Naive thymus-derived CD4-positive, alpha-beta T cell (primary cell): ENCODE measurements at regions not wholly inside any gene's neighbourhood (a gene's known extent, or its start where the extent isn't known, plus 50 kb on each side); places are given as distances from the start of the nearest gene placed in this dataset.
A peak's percentile ranks its signal among the peaks of the same experiment; 100 is the strongest.

Experiments
- ATAC-seq: fragments of 150-1000 bp; cut with Tn5 transposase; 2 replicates; pipeline ENCODE4 v1.10.0; 2021; ENCODE audit warnings: mild to moderate bottlenecking, moderate library complexity
- CTCF ChIA-PET: fragments of 350-600 bp; sonication (Branson Sonifier 250); formaldehyde crosslinking; loops from one replicate; lab custom pipeline; 2021; ENCODE audit warnings: antibody characterized with exemption; lab: Charles Lee
- POLR2A ChIA-PET: fragments of 350-600 bp; sonication (Branson Sonifier 250); formaldehyde crosslinking; loops from one replicate; lab custom pipeline; 2021; ENCODE audit warnings: antibody characterized with exemption, inconsistent platforms; lab: Charles Lee
- DNase-seq, 9 donors: peaks; one replicate each; pipeline versions ENCODE4 v3.0.0 to v3.0.0-alpha.2; 2020 to 2022; ENCODE audit warnings: mixed read lengths in 1 of 9
- H3K27ac ChIP-seq: one replicate; pipeline ENCODE4 v1.7.0; 2013; ENCODE audit warnings: mild to moderate bottlenecking, low read depth, low read length, moderate library complexity
- H3K27me3 ChIP-seq, 2 donors: one replicate each; pipeline ENCODE4 v1.7.0; 2013; ENCODE audit warnings: low read length in 2 of 2, mild to moderate bottlenecking in 2 of 2, moderate library complexity in 2 of 2; ENCODE audit not compliant: control insufficient read depth in 2 of 2, insufficient read depth in 2 of 2
- H3K36me3 ChIP-seq, 3 experiments: 1 replicate in 2 of 3; 2 replicates in 1 of 3; pipeline ENCODE4 v1.7.0; 2013; ENCODE audit warnings: low read length in 3 of 3, mild to moderate bottlenecking in 3 of 3, moderate library complexity in 1 of 3; ENCODE audit not compliant: insufficient read depth in 3 of 3, control insufficient read depth in 2 of 3
- H3K4me1 ChIP-seq, 2 donors: one replicate each; pipeline ENCODE4 v1.7.0; 2013; ENCODE audit warnings: low read length in 2 of 2, mild to moderate bottlenecking in 2 of 2, moderate library complexity in 1 of 2; ENCODE audit not compliant: control insufficient read depth in 2 of 2, insufficient read depth in 2 of 2
- H3K4me3 ChIP-seq: 2 replicates; pipeline ENCODE4 v1.7.0; 2013; ENCODE audit warnings: mild to moderate bottlenecking, low read length
- H3K9me3 ChIP-seq, 3 experiments: 1 replicate in 2 of 3; 2 replicates in 1 of 3; pipeline ENCODE4 v1.7.0; 2013; ENCODE audit warnings: low read length in 3 of 3; ENCODE audit not compliant: control insufficient read depth in 2 of 3
- H3K27ac Mint-ChIP-seq, 9 donors: one replicate each; pipeline ENCODE4 v1.8.0; 2020 to 2022; ENCODE audit warnings: mixed read lengths in 9 of 9, mild to moderate bottlenecking in 8 of 9, moderate library complexity in 5 of 9, inconsistent platforms in 2 of 9
- H3K27me3 Mint-ChIP-seq, 5 donors: one replicate each; pipeline ENCODE4 v1.8.0; 2021 to 2022; ENCODE audit warnings: mixed read lengths in 5 of 5, mild to moderate bottlenecking in 1 of 5
- H3K36me3 Mint-ChIP-seq, 5 donors: one replicate each; pipeline ENCODE4 v1.8.0; 2020 to 2022; ENCODE audit warnings: mixed read lengths in 5 of 5, mild to moderate bottlenecking in 3 of 5, inconsistent platforms in 1 of 5
- H3K4me1 Mint-ChIP-seq, 7 donors: one replicate each; pipeline ENCODE4 v1.8.0; 2020 to 2022; ENCODE audit warnings: mixed read lengths in 7 of 7, mild to moderate bottlenecking in 3 of 7, inconsistent platforms in 1 of 7
- H3K4me3 Mint-ChIP-seq, 10 donors: one replicate each; pipeline ENCODE4 v1.8.0; 2020 to 2022; ENCODE audit warnings: mild to moderate bottlenecking in 10 of 10, mixed read lengths in 10 of 10, moderate library complexity in 6 of 10, inconsistent platforms in 2 of 10
- H3K9me3 Mint-ChIP-seq, 11 donors: one replicate each; pipeline ENCODE4 v1.8.0; 2020 to 2022; ENCODE audit warnings: mixed read lengths in 11 of 11, mild to moderate bottlenecking in 4 of 11, inconsistent platforms in 1 of 11, moderate library complexity in 1 of 11
- intact Hi-C, 2 donors: fragments of 100-400 bp; cut with micrococcal nuclease; formaldehyde crosslinking; loops; one replicate each; pipeline ENCODE4 v1.15.1; 2023

DNA sequence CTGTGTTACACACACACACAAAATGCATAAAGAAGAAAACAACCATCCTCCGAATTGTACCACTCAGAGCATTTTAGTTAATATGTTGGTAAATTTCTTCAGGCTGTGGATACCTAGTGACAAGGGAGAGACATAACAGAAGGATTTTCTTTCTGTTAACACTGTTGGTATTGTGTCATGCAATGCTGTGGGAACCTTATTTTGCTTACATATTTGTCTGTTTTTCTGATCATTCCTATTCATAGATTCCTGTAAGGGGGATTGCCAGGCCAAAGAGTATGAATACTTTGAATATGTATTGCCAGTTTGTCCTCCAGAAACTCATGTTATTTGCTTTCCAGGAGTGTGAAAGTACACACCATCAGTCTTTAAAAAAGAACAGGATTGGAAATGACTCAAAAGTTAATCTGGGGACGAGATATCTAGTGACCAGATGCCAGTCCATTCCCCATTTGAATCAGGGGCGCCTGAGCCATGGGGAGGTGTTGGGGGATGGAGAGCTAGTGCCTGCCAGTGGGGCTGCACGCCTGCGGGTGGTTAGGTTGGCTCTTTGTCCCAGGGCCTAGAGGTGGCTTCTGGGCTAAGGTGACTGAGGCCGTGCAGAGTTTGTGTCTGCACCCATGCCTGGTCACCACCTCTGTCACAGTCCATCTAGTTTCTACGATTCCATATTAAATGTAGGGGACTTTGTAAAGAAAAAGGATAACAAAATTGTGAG lies 142.0 kb downstream of the PTPN20 start:
- H3K4me3 Mint-ChIP-seq, result no peak overlapping the region
- intact Hi-C loops, result no loop called here
- H3K4me1 Mint-ChIP-seq, result peaks cover 2 to 17% (median 14%) of the 10 kb centered on the region in 7 donors
- Histone ChIP-seq H3K27me3 (no peaks in the 10 kb centered on the region), H3K27ac (no peak overlapping the region), H3K36me3 (no peaks in the 10 kb centered on the region), H3K4me1 (peaks cover under 1 to 3% of the 10 kb centered on the region in 2 donors), H3K9me3 (no peaks in the 10 kb centered on the region), H3K4me3 (no peak overlapping the region)
- H3K36me3 Mint-ChIP-seq, result no peaks in the 10 kb centered on the region
- ChIA-PET CTCF (no interaction called here), POLR2A (no interaction called here)
- H3K9me3 Mint-ChIP-seq, result peaks cover 0 to 2% (median 0%) of the 10 kb centered on the region in 11 donors
- H3K27me3 Mint-ChIP-seq, result no peaks in the 10 kb centered on the region
- DNase-seq (no peak), ATAC-seq (no peak)
- H3K27ac Mint-ChIP-seq, result no peak overlapping the region

DNA sequence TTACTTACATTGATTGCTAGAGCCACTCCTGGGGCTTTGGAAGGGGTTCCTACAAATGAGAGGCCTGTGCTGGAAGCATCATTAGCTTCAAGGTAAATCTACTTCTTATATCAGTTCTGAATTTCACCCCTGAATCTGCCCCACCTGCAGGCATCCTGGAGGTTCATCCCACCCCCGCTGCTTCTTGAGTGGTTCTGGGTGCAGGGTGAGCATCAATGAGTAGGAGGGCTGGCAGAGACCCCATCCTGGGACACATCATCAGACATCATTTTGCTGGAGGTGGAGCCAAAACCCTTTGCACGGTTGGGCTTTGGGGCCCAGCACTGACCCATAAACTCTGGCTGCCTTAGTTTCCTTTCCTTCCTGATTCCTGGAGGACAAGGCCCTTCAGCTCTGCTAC lies 143.7 kb downstream of the PTPN20 start:
- CTCF ChIA-PET, result interaction anchor here (0.6 kb wide), 1 partner anchor 160 kb away, joined by 3 read pairs; no protein-coding TSS in a partner anchor
- no peak overlapping the region for H3K4me3 ChIP-seq

DNA sequence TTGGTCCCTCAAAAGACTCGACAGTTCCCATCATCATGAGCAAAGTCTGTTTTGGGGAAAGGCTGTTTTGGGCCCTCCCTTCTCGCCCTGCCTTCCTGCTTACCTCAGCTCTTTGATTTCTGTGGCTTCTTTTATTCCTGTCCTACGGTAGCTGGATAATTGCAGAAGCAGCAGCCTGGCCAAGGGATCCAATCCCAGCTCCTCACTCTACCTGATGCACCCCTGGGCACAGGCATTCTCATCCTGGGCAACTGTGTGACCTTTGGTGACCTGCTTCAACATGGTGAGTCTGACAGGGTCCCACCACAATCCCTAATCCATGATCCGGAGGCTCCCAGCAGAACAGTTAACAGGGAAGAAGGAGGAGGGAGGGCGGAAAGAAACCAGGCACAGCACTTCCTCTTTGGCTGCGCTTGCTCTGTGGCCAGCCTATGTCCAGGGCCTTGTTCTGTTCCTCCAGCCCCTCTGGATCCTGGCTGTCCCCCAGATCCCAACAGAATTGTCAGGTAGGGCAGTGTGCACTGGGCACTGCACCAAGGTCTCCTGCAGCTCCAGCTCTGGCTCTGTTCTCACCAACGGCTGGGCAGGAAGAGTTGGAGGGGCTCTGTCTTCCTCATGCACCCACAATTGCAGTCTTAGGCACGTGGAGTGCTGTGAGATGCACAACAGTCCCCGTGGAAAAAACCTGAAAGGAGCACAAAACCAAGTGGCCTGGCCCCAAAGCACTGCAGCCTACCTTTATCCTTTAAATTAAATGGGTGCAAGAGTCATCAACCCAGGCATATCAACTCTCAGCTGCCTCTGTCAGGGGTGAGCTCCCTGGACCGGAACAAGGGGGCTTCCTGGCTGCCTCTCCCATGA lies 144.4 kb downstream of the PTPN20 start:
- ATAC-seq, result no peak
- H3K4me1 ChIP-seq, result no peaks in the 10 kb centered on the region
- H3K27ac Mint-ChIP-seq, result no peak overlapping the region

More for the DNA sequence above, 143.7 kb downstream of the PTPN20 start:
- ATAC-seq (no peak), DNase-seq (no peak)
- POLR2A ChIA-PET, result no interaction called here
- Histone ChIP-seq H3K36me3 (no peaks in the 10 kb centered on the region), H3K27ac (no peak overlapping the region), H3K27me3 (no peaks in the 10 kb centered on the region), H3K9me3 (no peaks in the 10 kb centered on the region), H3K4me1 (no peaks in the 10 kb centered on the region)
- no peak overlapping the region for H3K27ac Mint-ChIP-seq
- intact Hi-C loops, result no loop called here
- H3K4me3 Mint-ChIP-seq, result no peak overlapping the region
- peaks cover 0 to 2% (median 0%) of the 10 kb centered on the region in 11 donors for H3K9me3 Mint-ChIP-seq
- H3K4me1 Mint-ChIP-seq, result peaks cover 0 to 13% (median 5%) of the 10 kb centered on the region in 7 donors
- no peaks in the 10 kb centered on the region for H3K36me3 Mint-ChIP-seq
- H3K27me3 Mint-ChIP-seq, result no peaks in the 10 kb centered on the region

DNA sequence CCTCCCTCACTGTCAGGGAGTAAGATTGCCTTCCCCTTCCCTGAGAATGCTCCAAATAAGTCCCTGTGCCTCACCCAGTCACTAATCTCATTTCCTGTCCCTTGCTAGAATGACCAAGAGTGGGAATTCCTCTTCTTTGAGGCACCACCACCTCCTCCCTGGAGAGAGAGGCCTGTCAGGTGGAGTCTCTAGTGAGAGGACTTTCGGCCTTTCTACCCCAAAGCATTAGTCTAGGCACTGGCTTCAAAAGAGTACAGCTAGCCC lies 145.0 kb downstream of the PTPN20 start:
- no peaks in the 10 kb centered on the region for H3K36me3 ChIP-seq
- peaks cover 0 to 2% (median 0%) of the 10 kb centered on the region in 11 donors for H3K9me3 Mint-ChIP-seq
- H3K36me3 Mint-ChIP-seq, result no peaks in the 10 kb centered on the region
- POLR2A ChIA-PET, result no interaction called here
- H3K4me1 ChIP-seq, result no peaks in the 10 kb centered on the region
- DNase-seq, result no peak
- peaks cover 0 to 7% (median 4%) of the 10 kb centered on the region in 7 donors for H3K4me1 Mint-ChIP-seq
- intact Hi-C loops, result no loop called here
- no peak overlapping the region for H3K4me3 ChIP-seq
- H3K27me3 Mint-ChIP-seq, result no peaks in the 10 kb centered on the region
- H3K9me3 ChIP-seq, result no peaks in the 10 kb centered on the region
- H3K4me3 Mint-ChIP-seq, result no peak overlapping the region
- peak overlapping the region in 1 of 9 donors; percentile 28 for H3K27ac Mint-ChIP-seq
- no peaks in the 10 kb centered on the region for H3K27me3 ChIP-seq
- no peak overlapping the region for H3K27ac ChIP-seq
- no peak for ATAC-seq
- CTCF ChIA-PET, result interaction anchor here (1.3 to 2.0 kb wide), 2 partner anchors 8 to 255 kb away, joined by 5 to 8 read pairs; no protein-coding TSS in a partner anchor

More for the DNA sequence above, 144.4 kb downstream of the PTPN20 start:
- Histone ChIP-seq H3K27ac (no peak overlapping the region), H3K27me3 (no peaks in the 10 kb centered on the region), H3K4me3 (no peak overlapping the region), H3K36me3 (no peaks in the 10 kb centered on the region), H3K9me3 (no peaks in the 10 kb centered on the region)
- no peaks in the 10 kb centered on the region for H3K36me3 Mint-ChIP-seq
- peaks cover 0 to 7% (median 4%) of the 10 kb centered on the region in 7 donors for H3K4me1 Mint-ChIP-seq
- DNase-seq, result no peak
- H3K4me3 Mint-ChIP-seq, result no peak overlapping the region
- CTCF ChIA-PET, result interaction anchor here (1.3 to 2.0 kb wide), 2 partner anchors 8 to 256 kb away, joined by 5 to 8 read pairs; no protein-coding TSS in a partner anchor
- H3K27me3 Mint-ChIP-seq, result no peaks in the 10 kb centered on the region
- intact Hi-C loops, result no loop called here
- POLR2A ChIA-PET, result no interaction called here
- H3K9me3 Mint-ChIP-seq, result peaks cover 0 to 2% (median 0%) of the 10 kb centered on the region in 11 donors

DNA sequence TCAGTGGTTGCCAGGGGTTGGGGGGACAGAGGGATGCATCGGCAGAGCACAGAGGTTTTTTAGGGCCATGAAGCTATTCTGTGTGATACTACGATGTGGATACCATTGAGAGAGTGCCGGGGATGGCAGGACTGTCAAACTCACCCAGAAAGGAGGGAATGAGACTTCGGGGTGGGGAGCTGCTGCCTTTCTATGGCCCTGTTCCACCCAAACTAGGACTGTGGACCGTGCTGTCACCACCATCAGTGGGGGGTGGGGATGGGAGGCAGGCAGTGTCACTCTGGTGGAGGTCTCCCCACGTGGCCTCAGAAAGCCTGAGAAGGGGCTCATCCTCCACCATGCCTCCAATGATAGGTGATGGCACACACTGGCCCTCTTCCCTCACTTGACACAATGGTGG lies 146.2 kb downstream of the PTPN20 start:
- POLR2A ChIA-PET, result no interaction called here
- peaks cover 0 to 2% (median 0%) of the 10 kb centered on the region in 11 donors for H3K9me3 Mint-ChIP-seq
- no peak overlapping the region for H3K27ac ChIP-seq
- H3K9me3 ChIP-seq, result no peaks in the 10 kb centered on the region
- H3K36me3 Mint-ChIP-seq, result no peaks in the 10 kb centered on the region
- CTCF ChIA-PET, result interaction anchor here (2.0 kb wide), 1 partner anchor 10 kb away, joined by 8 read pairs; no protein-coding TSS in a partner anchor
- no peaks in the 10 kb centered on the region for H3K4me1 ChIP-seq
- no peaks in the 10 kb centered on the region for H3K27me3 ChIP-seq
- no peaks in the 10 kb centered on the region for H3K36me3 ChIP-seq
- ATAC-seq (no peak), DNase-seq (no peak)
- H3K27ac Mint-ChIP-seq, result no peak overlapping the region
- H3K4me3 ChIP-seq, result no peak overlapping the region
- peaks cover 0 to 7% (median 4%) of the 10 kb centered on the region in 7 donors for H3K4me1 Mint-ChIP-seq
- intact Hi-C loops, result no loop called here
- no peak overlapping the region for H3K4me3 Mint-ChIP-seq
- no peaks in the 10 kb centered on the region for H3K27me3 Mint-ChIP-seq

DNA sequence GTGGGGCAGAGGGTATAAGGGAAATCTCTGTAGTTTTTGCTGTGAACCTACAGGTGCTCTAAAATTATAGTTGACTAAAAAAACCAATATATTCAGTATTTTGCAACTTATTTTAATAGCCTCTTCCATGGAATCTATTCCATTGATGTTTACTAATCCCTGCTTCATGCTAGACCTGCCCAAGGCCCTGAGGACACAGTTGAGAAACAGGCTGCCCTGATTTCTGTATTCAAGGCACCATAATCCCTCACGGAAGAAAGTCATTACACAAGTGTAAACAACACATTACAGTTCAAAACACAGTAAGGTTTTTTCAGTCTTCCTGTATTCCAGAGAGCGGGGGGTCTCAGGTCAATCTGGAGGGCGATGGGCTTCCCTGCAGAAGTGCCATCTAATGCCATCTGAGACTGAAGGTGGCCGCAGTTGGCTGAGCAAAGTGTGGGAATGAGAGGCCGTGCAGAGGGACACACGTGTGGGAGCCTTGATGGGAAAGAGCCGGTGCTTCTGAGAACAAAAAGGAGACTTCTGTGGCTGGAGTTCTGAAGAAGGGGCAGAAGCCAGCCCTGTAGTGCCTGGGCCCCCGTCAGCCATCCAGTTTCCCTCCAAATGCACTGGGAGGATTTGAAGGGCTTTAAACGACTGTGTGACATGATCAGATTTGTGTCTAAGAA lies 146.9 kb downstream of the PTPN20 start:
- ATAC-seq (no peak), DNase-seq (no peak)
- Histone ChIP-seq H3K27me3 (no peaks in the 10 kb centered on the region), H3K27ac (no peak overlapping the region), H3K4me1 (no peaks in the 10 kb centered on the region), H3K4me3 (no peak overlapping the region), H3K36me3 (no peaks in the 10 kb centered on the region), H3K9me3 (no peaks in the 10 kb centered on the region)
- peaks cover 0 to 2% (median 0%) of the 10 kb centered on the region in 11 donors for H3K9me3 Mint-ChIP-seq
- H3K27me3 Mint-ChIP-seq, result no peaks in the 10 kb centered on the region
- H3K4me3 Mint-ChIP-seq, result no peak overlapping the region
- no peaks in the 10 kb centered on the region for H3K36me3 Mint-ChIP-seq
- peaks cover 0 to 7% (median 5%) of the 10 kb centered on the region in 7 donors for H3K4me1 Mint-ChIP-seq
- CTCF ChIA-PET, result interaction anchor here (2.0 kb wide), 1 partner anchor 10 kb away, joined by 8 read pairs; no protein-coding TSS in a partner anchor
- POLR2A ChIA-PET, result no interaction called here
- intact Hi-C loops, result no loop called here
- H3K27ac Mint-ChIP-seq, result no peak overlapping the region
